T-helper 1 cell treated with Interleukin-12 subunit alpha and Interleukin-12 subunit beta and Interleukin-4 antibody, amounts not matched to agents 30 μg/mL and 1 μg/mL, for 36 hours (primary cell): ENCODE measurements at regions not wholly inside any gene's neighbourhood (a gene's known extent, or its start where the extent isn't known, plus 50 kb on each side); places are given as distances from the start of the nearest gene placed in this dataset.

Experiments
- H3K27ac Mint-ChIP-seq: one replicate; pipeline ENCODE4 v1.8.0; 2021; ENCODE audit warnings: mild to moderate bottlenecking, mixed read lengths
- H3K27me3 Mint-ChIP-seq: one replicate; pipeline ENCODE4 v1.8.0; 2021; ENCODE audit warnings: low read depth, mixed read lengths
- H3K36me3 Mint-ChIP-seq: one replicate; pipeline ENCODE4 v1.8.0; 2021; ENCODE audit warnings: low read depth, mixed read lengths
- H3K4me1 Mint-ChIP-seq: one replicate; pipeline ENCODE4 v1.8.0; 2021; ENCODE audit warnings: low read depth, mixed read lengths
- H3K4me3 Mint-ChIP-seq: one replicate; pipeline ENCODE4 v1.8.0; 2021; ENCODE audit warnings: mild to moderate bottlenecking, moderate library complexity, mixed read lengths
- H3K9me3 Mint-ChIP-seq: one replicate; pipeline ENCODE4 v1.8.0; 2021; ENCODE audit warnings: mixed read lengths

- no peaks in the 10 kb centered on the region for H3K36me3 Mint-ChIP-seq
- H3K27ac Mint-ChIP-seq = no peak overlapping the region
- H3K9me3 Mint-ChIP-seq = no peaks in the 10 kb centered on the region
- H3K4me1 Mint-ChIP-seq = peaks cover 7% of the 10 kb centered on the region
- no peak overlapping the region for H3K4me3 Mint-ChIP-seq
- H3K27me3 Mint-ChIP-seq = peaks cover 4% of the 10 kb centered on the region
These were observed 211.5 kb upstream of the DTNBP1 start for GRCh38 chr6:15874326-15874725.

- Mint-ChIP-seq H3K9me3 (no peaks in the 10 kb centered on the region), H3K36me3 (no peaks in the 10 kb centered on the region), H3K4me3 (no peak overlapping the region), H3K27me3 (peaks cover 4% of the 10 kb centered on the region), H3K27ac (no peak overlapping the region), H3K4me1 (peaks cover 3% of the 10 kb centered on the region)
These were observed 209.6 kb upstream of the DTNBP1 start for GRCh38 chr6:15872241-15873103.

GRCh38 chr6:15871276-15871675, 208.4 kb upstream of the DTNBP1 start:
- Mint-ChIP-seq H3K36me3 (no peaks in the 10 kb centered on the region), H3K27ac (no peak overlapping the region), H3K27me3 (peaks cover 4% of the 10 kb centered on the region), H3K4me3 (no peak overlapping the region), H3K9me3 (no peaks in the 10 kb centered on the region), H3K4me1 (no peaks in the 10 kb centered on the region)

GRCh38 chr6:15870333-15871043, 207.7 kb upstream of the DTNBP1 start:
- no peaks in the 10 kb centered on the region for H3K4me1 Mint-ChIP-seq
- H3K27me3 Mint-ChIP-seq = peaks cover 8% of the 10 kb centered on the region
- no peaks in the 10 kb centered on the region for H3K36me3 Mint-ChIP-seq
- H3K4me3 Mint-ChIP-seq = no peak overlapping the region
- H3K27ac Mint-ChIP-seq = no peak overlapping the region
- H3K9me3 Mint-ChIP-seq = no peaks in the 10 kb centered on the region

GRCh38 chr6:15864708-15865062, 201.9 kb upstream of the DTNBP1 start:
- H3K9me3 Mint-ChIP-seq = no peaks in the 10 kb centered on the region
- H3K27me3 Mint-ChIP-seq = peaks cover 12% of the 10 kb centered on the region
- H3K4me3 Mint-ChIP-seq = no peak overlapping the region
- H3K27ac Mint-ChIP-seq = no peak overlapping the region
- H3K4me1 Mint-ChIP-seq = no peaks in the 10 kb centered on the region
- H3K36me3 Mint-ChIP-seq = no peaks in the 10 kb centered on the region

- Mint-ChIP-seq H3K27me3 (peaks cover 12% of the 10 kb centered on the region), H3K9me3 (no peaks in the 10 kb centered on the region), H3K27ac (no peak overlapping the region), H3K4me1 (no peaks in the 10 kb centered on the region), H3K4me3 (no peak overlapping the region), H3K36me3 (no peaks in the 10 kb centered on the region)
These were observed 201.3 kb upstream of the DTNBP1 start for GRCh38 chr6:15864038-15864707.

- no peaks in the 10 kb centered on the region for H3K9me3 Mint-ChIP-seq
These were observed 200.0 kb upstream of the DTNBP1 start for GRCh38 chr6:15862810-15863209.

GRCh38 chr6:15861486-15861885, 198.7 kb upstream of the DTNBP1 start:
- no peaks in the 10 kb centered on the region for H3K4me1 Mint-ChIP-seq
- H3K9me3 Mint-ChIP-seq = no peaks in the 10 kb centered on the region
- H3K36me3 Mint-ChIP-seq = no peaks in the 10 kb centered on the region
- peaks cover 16% of the 10 kb centered on the region for H3K27me3 Mint-ChIP-seq
- no peak overlapping the region for H3K4me3 Mint-ChIP-seq
- no peak overlapping the region for H3K27ac Mint-ChIP-seq

More at GRCh38 chr6:15862810-15863209, 200.0 kb upstream of the DTNBP1 start:
- H3K4me3 Mint-ChIP-seq = no peak overlapping the region
- no peaks in the 10 kb centered on the region for H3K4me1 Mint-ChIP-seq
- peaks cover 16% of the 10 kb centered on the region for H3K27me3 Mint-ChIP-seq
- no peaks in the 10 kb centered on the region for H3K36me3 Mint-ChIP-seq
- H3K27ac Mint-ChIP-seq = no peak overlapping the region

GRCh38 chr6:15854826-15855710, 192.2 kb upstream of the DTNBP1 start:
- H3K4me3 Mint-ChIP-seq = no peak overlapping the region
- no peaks in the 10 kb centered on the region for H3K36me3 Mint-ChIP-seq
- no peaks in the 10 kb centered on the region for H3K4me1 Mint-ChIP-seq
- H3K27me3 Mint-ChIP-seq = peaks cover 7% of the 10 kb centered on the region
- H3K9me3 Mint-ChIP-seq = no peaks in the 10 kb centered on the region
- no peak overlapping the region for H3K27ac Mint-ChIP-seq

- Mint-ChIP-seq H3K4me3 (no peak overlapping the region), H3K9me3 (no peaks in the 10 kb centered on the region), H3K36me3 (no peaks in the 10 kb centered on the region), H3K27ac (no peak overlapping the region), H3K27me3 (peaks cover 4% of the 10 kb centered on the region), H3K4me1 (no peaks in the 10 kb centered on the region)
These were observed 191.6 kb upstream of the DTNBP1 start for GRCh38 chr6:15854378-15854777.

- no peaks in the 10 kb centered on the region for H3K36me3 Mint-ChIP-seq
- H3K27me3 Mint-ChIP-seq = peaks cover 4% of the 10 kb centered on the region
- no peaks in the 10 kb centered on the region for H3K9me3 Mint-ChIP-seq
- no peaks in the 10 kb centered on the region for H3K4me1 Mint-ChIP-seq
- H3K4me3 Mint-ChIP-seq = no peak overlapping the region
- no peak overlapping the region for H3K27ac Mint-ChIP-seq
These were observed 190.4 kb upstream of the DTNBP1 start for GRCh38 chr6:15853259-15853658.

- Mint-ChIP-seq H3K36me3 (no peaks in the 10 kb centered on the region), H3K9me3 (no peaks in the 10 kb centered on the region)
These were observed 189.5 kb upstream of the DTNBP1 start for GRCh38 chr6:15852289-15852688.

GRCh38 chr6:15849395-15849794, 186.6 kb upstream of the DTNBP1 start:
- H3K9me3 Mint-ChIP-seq = no peaks in the 10 kb centered on the region
- no peak overlapping the region for H3K27ac Mint-ChIP-seq
- no peaks in the 10 kb centered on the region for H3K36me3 Mint-ChIP-seq
- H3K27me3 Mint-ChIP-seq = no peaks in the 10 kb centered on the region
- no peak overlapping the region for H3K4me3 Mint-ChIP-seq
- no peaks in the 10 kb centered on the region for H3K4me1 Mint-ChIP-seq

More at GRCh38 chr6:15852289-15852688, 189.5 kb upstream of the DTNBP1 start:
- Mint-ChIP-seq H3K27me3 (no peaks in the 10 kb centered on the region), H3K4me1 (no peaks in the 10 kb centered on the region), H3K27ac (no peak overlapping the region), H3K4me3 (no peak overlapping the region)

- H3K4me1 Mint-ChIP-seq = no peaks in the 10 kb centered on the region
- no peaks in the 10 kb centered on the region for H3K9me3 Mint-ChIP-seq
- no peaks in the 10 kb centered on the region for H3K27me3 Mint-ChIP-seq
- H3K36me3 Mint-ChIP-seq = no peaks in the 10 kb centered on the region
- no peak overlapping the region for H3K4me3 Mint-ChIP-seq
- no peak overlapping the region for H3K27ac Mint-ChIP-seq
These were observed 182.7 kb upstream of the DTNBP1 start for GRCh38 chr6:15845492-15845891.
